ENCODE measurements at regions not wholly inside any gene's neighbourhood (a gene's known extent, or its start where the extent isn't known, plus 50 kb on each side); places are given as distances from the start of the nearest gene placed in this dataset.
A peak's percentile ranks its signal among the peaks of the same experiment; 100 is the strongest.

GRCh38 chr3:18505056-18505455, 79.9 kb upstream of the SATB1 start:
- peaks cover 23% of the 10 kb centered on the region for H3K36me3 Mint-ChIP-seq (ENCODE audit: low read depth)
- ATAC-seq (ENCODE audit: poor library complexity) (no peak), DNase-seq (no peak)
- Histone ChIP-seq H3K4me3 (ENCODE audit: low read length) (no peak overlapping the region), H3K9me3 (ENCODE audit: control insufficient read depth in 1 of 2, insufficient read depth in 1 of 2, low read length in 2 of 2) (no peaks in the 10 kb centered on the region), H3K4me1 (ENCODE audit: insufficient read depth, low read length) (no peaks in the 10 kb centered on the region), H3K27ac (ENCODE audit: low read depth in 1 of 2, low read length in 2 of 2) (no peak overlapping the region), H3K36me3 (ENCODE audit: insufficient read depth, low read length) (no peaks in the 10 kb centered on the region), H3K27me3 (ENCODE audit: control insufficient read depth in 1 of 2, insufficient read depth in 2 of 2, low read length in 2 of 2) (no peaks in the 10 kb centered on the region)
- H3K27ac Mint-ChIP-seq = no peak overlapping the region
- ChIA-PET CTCF (no interaction called here), POLR2A (no interaction called here)
- H3K27me3 Mint-ChIP-seq = no peaks in the 10 kb centered on the region
- H3K4me1 Mint-ChIP-seq (ENCODE audit: low read depth) = peaks cover 29% of the 10 kb centered on the region
- no peak overlapping the region for H3K4me3 Mint-ChIP-seq
- no peaks in the 10 kb centered on the region for H3K9me3 Mint-ChIP-seq
- TF ChIP-seq CTCF (IDR thresholded peaks at IDR 0.05) = no peak
- intact Hi-C loops (cut with DNase I, micrococcal nuclease) = no loop called here

- no peak overlapping the region for H3K27ac Mint-ChIP-seq
- H3K4me1 Mint-ChIP-seq (ENCODE audit: low read depth) = peaks cover 49% of the 10 kb centered on the region
- no peak overlapping the region for H3K27ac ChIP-seq (ENCODE audit: low read depth in 1 of 2, low read length in 2 of 2)
- ATAC-seq (ENCODE audit: poor library complexity) (no peak), DNase-seq (no peak)
- no peak overlapping the region for H3K4me3 Mint-ChIP-seq
- no peaks in the 10 kb centered on the region for H3K36me3 ChIP-seq (ENCODE audit: insufficient read depth, low read length)
- no peaks in the 10 kb centered on the region for H3K9me3 Mint-ChIP-seq
- ChIA-PET POLR2A (no interaction called here), CTCF (no interaction called here)
- no peaks in the 10 kb centered on the region for H3K27me3 ChIP-seq (ENCODE audit: control insufficient read depth in 1 of 2, insufficient read depth in 2 of 2, low read length in 2 of 2)
- peaks cover 14% of the 10 kb centered on the region for H3K36me3 Mint-ChIP-seq (ENCODE audit: low read depth)
- TF ChIP-seq CTCF (IDR thresholded peaks at IDR 0.05) = no peak
- H3K4me1 ChIP-seq (ENCODE audit: insufficient read depth, low read length) = no peaks in the 10 kb centered on the region
- intact Hi-C loops (cut with DNase I, micrococcal nuclease) = loop anchor here in 1 of 2 experiments (5.0 kb wide), 1 partner anchor 55 kb away; no protein-coding TSS in a partner anchor
- H3K4me3 ChIP-seq (ENCODE audit: low read length) = no peak overlapping the region
- H3K27me3 Mint-ChIP-seq = no peaks in the 10 kb centered on the region
- no peaks in the 10 kb centered on the region for H3K9me3 ChIP-seq (ENCODE audit: control insufficient read depth in 1 of 2, insufficient read depth in 1 of 2, low read length in 2 of 2)
Measured at GRCh38 chr3:18501679-18502343, 76.7 kb upstream of the SATB1 start.

- peaks cover 5% of the 10 kb centered on the region for H3K36me3 Mint-ChIP-seq (ENCODE audit: low read depth)
Measured at GRCh38 chr3:18500322-18500721, 75.2 kb upstream of the SATB1 start.

More at GRCh38 chr3:18500322-18500721, 75.2 kb upstream of the SATB1 start:
- DNase-seq (no peak), ATAC-seq (ENCODE audit: poor library complexity) (no peak)
- H3K9me3 Mint-ChIP-seq = no peaks in the 10 kb centered on the region
- H3K4me1 Mint-ChIP-seq (ENCODE audit: low read depth) = peaks cover 50% of the 10 kb centered on the region
- H3K4me1 ChIP-seq (ENCODE audit: insufficient read depth, low read length) = no peaks in the 10 kb centered on the region
- H3K4me3 ChIP-seq (ENCODE audit: low read length) = no peak overlapping the region
- TF ChIP-seq CTCF (IDR thresholded peaks at IDR 0.05) = no peak
- intact Hi-C loops (cut with DNase I, micrococcal nuclease) = loop anchor here in 1 of 2 experiments (5.0 kb wide), 1 partner anchor 53 kb away; no protein-coding TSS in a partner anchor
- CTCF ChIA-PET = no interaction called here
- H3K27me3 ChIP-seq (ENCODE audit: control insufficient read depth in 1 of 2, insufficient read depth in 2 of 2, low read length in 2 of 2) = no peaks in the 10 kb centered on the region
- no peak overlapping the region for H3K27ac ChIP-seq (ENCODE audit: low read depth in 1 of 2, low read length in 2 of 2)
- no peak overlapping the region for H3K4me3 Mint-ChIP-seq
- H3K36me3 ChIP-seq (ENCODE audit: insufficient read depth, low read length) = no peaks in the 10 kb centered on the region
- H3K27ac Mint-ChIP-seq = peak overlapping the region; percentile 82
- POLR2A ChIA-PET = no interaction called here
- no peaks in the 10 kb centered on the region for H3K27me3 Mint-ChIP-seq
- no peaks in the 10 kb centered on the region for H3K9me3 ChIP-seq (ENCODE audit: control insufficient read depth in 1 of 2, insufficient read depth in 1 of 2, low read length in 2 of 2)

Measured in CD4-positive, alpha-beta T cell (primary cell).